HepG2 (cell line): ENCODE measurements at regions not wholly inside any gene's neighbourhood (a gene's known extent, or its start where the extent isn't known, plus 50 kb on each side); places are given as distances from the start of the nearest gene placed in this dataset.

Experiments
- ATAC-seq: fragments of 200-7000 bp; cut with Tn5 transposase; 3 replicates; pipeline ENCODE4 v1.9.1; 2020; ENCODE audit warnings: mild to moderate bottlenecking, moderate library complexity
- BruUV-seq: library from RNA; stranded (reverse); fragments of 400-500 nt; replicated peaks from 2 replicates; lab custom pipeline; 2021; lab: Mats Ljungman, UMichigan
- CTCF ChIA-PET: fragments of 300-600 bp; formaldehyde crosslinking; extraction: SDS; loops from one replicate; lab custom pipeline; 2021; ENCODE audit warnings: low total read pairs, inconsistent platforms, low intra/inter-chr PET ratio; lab: Yijun Ruan, JAX
- POLR2A ChIA-PET: fragments of 350-600 bp; sonication (Branson Sonifier 250); formaldehyde crosslinking; loops from one replicate; lab custom pipeline; 2020; ENCODE audit warnings: antibody characterized with exemption, inconsistent platforms; lab: Yijun Ruan, JAX
- DNase-seq: peaks from one replicate; pipeline ENCODE4 v3.0.0-alpha.2; 2015; ENCODE audit warnings: low spot score
- FAIRE-seq: peaks from 3 replicates; lab custom pipeline; 2011; peaks lifted over from hg19 to GRCh38; lab: Jason Lieb, UNC
- H2AFZ ChIP-seq: one replicate; pipeline ENCODE4 v1.6.1; 2011; ENCODE audit warnings: low read length, inconsistent platforms
- H3K27ac ChIP-seq: fragments of 300-600 bp; 3 replicates; pipeline ENCODE4 v1.8.0; 2011; ENCODE audit warnings: mixed run types, mild to moderate bottlenecking, mixed read lengths, low read length, inconsistent platforms; ENCODE audit not compliant: insufficient read depth; ENCODE audit errors: extremely low read length
- H3K27me3 ChIP-seq, 2 experiments: fragments of 200-600 bp in 1 of 2; 2 replicates in 1 of 2; 3 replicates in 1 of 2; pipeline versions ENCODE4 v1.6.0 to v1.8.0; 2011; ENCODE audit warnings: low read length in 2 of 2, mild to moderate bottlenecking in 2 of 2, moderate library complexity in 2 of 2, inconsistent platforms in 1 of 2; ENCODE audit not compliant: insufficient read depth in 2 of 2, control insufficient read depth in 1 of 2
- H3K36me3 ChIP-seq, 2 experiments: fragments of 200-600 bp in 1 of 2; replicated peaks in 1 of 2; 2 replicates in 1 of 2; 3 replicates in 1 of 2; pipeline versions ENCODE4 v1.5.1 to v1.8.0; 2011; ENCODE audit warnings: low read length in 2 of 2, inconsistent platforms in 1 of 2; ENCODE audit not compliant: insufficient read depth in 2 of 2, control insufficient read depth in 1 of 2
- H3K4me1 ChIP-seq: 2 replicates; pipeline ENCODE4 v1.5.1; 2012; ENCODE audit warnings: low read length, inconsistent platforms; ENCODE audit not compliant: insufficient read depth
- H3K4me2 ChIP-seq: 2 replicates; pipeline ENCODE4 v1.6.0; 2011; ENCODE audit warnings: low read depth, low read length, inconsistent platforms
- H3K4me3 ChIP-seq, 3 experiments: fragments of 200-600 bp in 1 of 3; sonication (generic), shearing (Covaris generic) in 1 of 3; replicated peaks in 1 of 3; 2 replicates each; pipeline ENCODE4 v1.5.1; 2011 to 2016; ENCODE audit warnings: low read length in 3 of 3, inconsistent platforms in 2 of 3, low read depth in 2 of 3, mild to moderate bottlenecking in 2 of 3, control low read depth in 1 of 3, mixed read lengths in 1 of 3; ENCODE audit not compliant: insufficient read depth in 1 of 3
- H3K79me2 ChIP-seq: one replicate; pipeline ENCODE4 v1.6.1; 2011; ENCODE audit warnings: low read length, inconsistent platforms; ENCODE audit not compliant: insufficient read depth
- H3K9ac ChIP-seq: 2 replicates; pipeline ENCODE4 v1.6.0; 2011; ENCODE audit warnings: mild to moderate bottlenecking, low read depth, low read length, inconsistent platforms; ENCODE audit not compliant: insufficient read depth
- H3K9me3 ChIP-seq: 2 replicates; pipeline ENCODE4 v1.5.1; 2012; ENCODE audit warnings: mild to moderate bottlenecking, low read length
- H4K20me1 ChIP-seq: 2 replicates; pipeline ENCODE4 v1.6.0; 2011; ENCODE audit warnings: inconsistent platforms, mild to moderate bottlenecking, low read length, moderate library complexity; ENCODE audit not compliant: insufficient read depth
- ERF ChIP-seq: IDR thresholded peaks from 2 replicates; pipeline ENCODE4 v1.6.1; 2018; ENCODE audit warnings: missing biosample characterization, missing genetic modification reagents
- GFI1 ChIP-seq: sonication (generic); formaldehyde crosslinking; IDR thresholded peaks from 2 replicates; pipeline ENCODE4 v1.5.0; 2020; ENCODE audit warnings: missing genetic modification reagents, mild to moderate bottlenecking, borderline replicate concordance
- KDM6A ChIP-seq: IDR thresholded peaks from 2 replicates; pipeline ENCODE4 v1.6.1; 2016; ENCODE audit warnings: low read depth
- RBAK ChIP-seq: sonication (generic); formaldehyde crosslinking; IDR thresholded peaks from 2 replicates; pipeline ENCODE4 v1.5.1; 2020; ENCODE audit warnings: mild to moderate bottlenecking, missing genetic modification reagents
- SPEN ChIP-seq: sonication (generic); formaldehyde crosslinking; IDR thresholded peaks from 2 replicates; pipeline ENCODE4 v1.5.1; 2020; ENCODE audit warnings: low read depth, mild to moderate bottlenecking, missing genetic modification reagents
- TARDBP ChIP-seq: sonication (generic); formaldehyde crosslinking; IDR thresholded peaks from 2 replicates; pipeline ENCODE4 v1.8.0; 2022; ENCODE audit warnings: mild to moderate bottlenecking, missing genetic modification reagents
- ZKSCAN1 ChIP-seq: fragments of 150-350 bp; IDR thresholded peaks from 2 replicates; pipeline ENCODE4 v1.6.1; 2014; ENCODE audit warnings: low read length
- ZNF121 ChIP-seq: sonication (generic); formaldehyde crosslinking; IDR thresholded peaks from 2 replicates; pipeline ENCODE4 v1.5.0; 2020; ENCODE audit warnings: mild to moderate bottlenecking, missing genetic modification reagents
- ZNF652 ChIP-seq: IDR thresholded peaks from 2 replicates; pipeline ENCODE4 v1.6.1; 2016; ENCODE audit warnings: low read depth, borderline replicate concordance
- ZNF7 ChIP-seq: IDR thresholded peaks from 2 replicates; pipeline ENCODE4 v1.6.1; 2016; ENCODE audit warnings: missing biosample characterization, missing genetic modification reagents
- WGBS: methylation state at CpG from one replicate; pipeline ENCODE4 v1.1.6; 2017; ENCODE audit warnings: low lambda C conversion rate; 5-methylcytosine and 5-hydroxymethylcytosine counted together
- in situ Hi-C: cut with HindIII; loops from 2 replicates; pipeline ENCODE4 v1.10.0; 2017; ENCODE audit warnings: low pct_unique_long_range_greater_than_20kb; ENCODE audit not compliant: extremely low pct_ligation_motif_present
- intact Hi-C: fragments of 100-400 bp; cut with micrococcal nuclease; formaldehyde crosslinking; loops from one replicate; pipeline ENCODE4 v1.10.0; 2022; ENCODE audit not compliant: unreplicated experiment
- TF ChIP-seq, protein P1 (sequence below): sonication (generic); formaldehyde crosslinking; IDR thresholded peaks from 2 replicates; pipeline ENCODE4 v1.4.0; 2020; ENCODE audit warnings: missing genetic modification reagents

GRCh38 chr2:100628506-100628905 is 65.7 kb downstream of the PDCL3 start:
- ATAC-seq (no peak), FAIRE-seq (no peak), DNase-seq (no peak)
- POLR2A ChIA-PET, result no interaction called here
- Histone ChIP-seq H3K36me3 (no peaks in the 10 kb centered on the region), H3K4me2 (no peak overlapping the region), H3K79me2 (no peaks in the 10 kb centered on the region), H3K9ac (no peak overlapping the region), H3K27ac (no peak overlapping the region), H4K20me1 (no peaks in the 10 kb centered on the region), H3K27me3 (peaks cover 6 to 67% of the 10 kb centered on the region in 2 experiments; a peak in 4 of 5 replicates), H3K4me1 (peaks cover 4% of the 10 kb centered on the region), H3K9me3 (no peaks in the 10 kb centered on the region), H2AFZ (no peak overlapping the region), H3K4me3 (no peak overlapping the region)
- WGBS, result 28% methylated on average over 13 of the region's 13 CpGs
- no peak for TF ChIP-seq TARDBP (CRISPR knock-in tag)
- TF ChIP-seq ZNF121 (CRISPR knock-in tag), result no peak
- TF ChIP-seq ZKSCAN1, result no peak
- TF ChIP-seq RBAK (CRISPR knock-in tag), result no peak
- no peak for TF ChIP-seq ERF (CRISPR knock-in tag)
- no peak for TF ChIP-seq SPEN (CRISPR knock-in tag)
- TF ChIP-seq ZNF652 (CRISPR knock-in tag), result no peak
- TF ChIP-seq ZNF7 (CRISPR knock-in tag), result no peak
- no peak for TF ChIP-seq GFI1
- TF ChIP-seq, protein P1, sequence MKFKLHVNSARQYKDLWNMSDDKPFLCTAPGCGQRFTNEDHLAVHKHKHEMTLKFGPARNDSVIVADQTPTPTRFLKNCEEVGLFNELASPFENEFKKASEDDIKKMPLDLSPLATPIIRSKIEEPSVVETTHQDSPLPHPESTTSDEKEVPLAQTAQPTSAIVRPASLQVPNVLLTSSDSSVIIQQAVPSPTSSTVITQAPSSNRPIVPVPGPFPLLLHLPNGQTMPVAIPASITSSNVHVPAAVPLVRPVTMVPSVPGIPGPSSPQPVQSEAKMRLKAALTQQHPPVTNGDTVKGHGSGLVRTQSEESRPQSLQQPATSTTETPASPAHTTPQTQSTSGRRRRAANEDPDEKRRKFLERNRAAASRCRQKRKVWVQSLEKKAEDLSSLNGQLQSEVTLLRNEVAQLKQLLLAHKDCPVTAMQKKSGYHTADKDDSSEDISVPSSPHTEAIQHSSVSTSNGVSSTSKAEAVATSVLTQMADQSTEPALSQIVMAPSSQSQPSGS (CRISPR knock-in tag), result no peak
- TF ChIP-seq KDM6A, result no peak
- in situ Hi-C loops (no loop called here), intact Hi-C loops (no loop called here)
- BruUV-seq, result no TSS peak
- CTCF ChIA-PET, result no interaction called here
